GM10248 (cell line): ENCODE measurements at regions not wholly inside any gene's neighbourhood (a gene's known extent, or its start where the extent isn't known, plus 50 kb on each side); places are given as distances from the start of the nearest gene placed in this dataset.

Experiments
- CTCF ChIA-PET: fragments of 300-600 bp; sonication (Branson Sonifier 250); formaldehyde crosslinking; extraction: SDS; loops from one replicate; lab custom pipeline; 2021; ENCODE audit warnings: antibody characterized with exemption; lab: Yijun Ruan, JAX
- POLR2A ChIA-PET: fragments of 350-650 bp; sonication (Branson Sonifier 250); formaldehyde crosslinking; extraction: SDS; loops from one replicate; lab custom pipeline; 2020; ENCODE audit warnings: antibody characterized with exemption; lab: Yijun Ruan, JAX
- DNase-seq: peaks from one replicate; pipeline ENCODE4 v3.0.0; 2012; ENCODE audit errors: extremely low spot score
- TF ChIP-seq, protein P1 (sequence below): IDR thresholded peaks from 2 replicates; pipeline ENCODE4 v1.5.1; 2012; ENCODE audit warnings: mild to moderate bottlenecking, low read depth; ENCODE audit errors: extremely low read depth, missing control alignments, control extremely low read depth

DNA sequence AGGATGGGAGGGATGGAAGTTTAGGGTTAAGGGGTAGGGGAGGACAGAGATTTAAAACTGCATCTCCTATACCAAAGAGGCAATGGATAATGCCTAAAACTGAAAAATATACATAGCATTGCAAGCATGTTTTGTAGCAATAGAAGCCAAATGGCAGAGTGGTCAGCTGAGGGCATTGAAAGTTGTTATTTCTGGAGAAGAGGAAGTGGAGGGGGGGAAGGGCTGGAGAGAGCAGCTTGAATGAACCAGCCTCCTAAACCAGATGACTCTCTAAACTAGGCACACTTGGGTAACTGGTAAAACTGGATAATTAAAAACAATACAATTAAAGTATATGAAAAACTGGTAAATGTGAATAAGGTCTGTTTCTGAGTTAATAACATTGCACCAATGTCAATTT lies 70.3 kb upstream of the TP53I11 start:
- CTCF ChIA-PET: no interaction called here
- TF ChIP-seq, protein P1, sequence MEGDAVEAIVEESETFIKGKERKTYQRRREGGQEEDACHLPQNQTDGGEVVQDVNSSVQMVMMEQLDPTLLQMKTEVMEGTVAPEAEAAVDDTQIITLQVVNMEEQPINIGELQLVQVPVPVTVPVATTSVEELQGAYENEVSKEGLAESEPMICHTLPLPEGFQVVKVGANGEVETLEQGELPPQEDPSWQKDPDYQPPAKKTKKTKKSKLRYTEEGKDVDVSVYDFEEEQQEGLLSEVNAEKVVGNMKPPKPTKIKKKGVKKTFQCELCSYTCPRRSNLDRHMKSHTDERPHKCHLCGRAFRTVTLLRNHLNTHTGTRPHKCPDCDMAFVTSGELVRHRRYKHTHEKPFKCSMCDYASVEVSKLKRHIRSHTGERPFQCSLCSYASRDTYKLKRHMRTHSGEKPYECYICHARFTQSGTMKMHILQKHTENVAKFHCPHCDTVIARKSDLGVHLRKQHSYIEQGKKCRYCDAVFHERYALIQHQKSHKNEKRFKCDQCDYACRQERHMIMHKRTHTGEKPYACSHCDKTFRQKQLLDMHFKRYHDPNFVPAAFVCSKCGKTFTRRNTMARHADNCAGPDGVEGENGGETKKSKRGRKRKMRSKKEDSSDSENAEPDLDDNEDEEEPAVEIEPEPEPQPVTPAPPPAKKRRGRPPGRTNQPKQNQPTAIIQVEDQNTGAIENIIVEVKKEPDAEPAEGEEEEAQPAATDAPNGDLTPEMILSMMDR: no peak
- DNase-seq: no peak
- POLR2A ChIA-PET: no interaction called here

DNA sequence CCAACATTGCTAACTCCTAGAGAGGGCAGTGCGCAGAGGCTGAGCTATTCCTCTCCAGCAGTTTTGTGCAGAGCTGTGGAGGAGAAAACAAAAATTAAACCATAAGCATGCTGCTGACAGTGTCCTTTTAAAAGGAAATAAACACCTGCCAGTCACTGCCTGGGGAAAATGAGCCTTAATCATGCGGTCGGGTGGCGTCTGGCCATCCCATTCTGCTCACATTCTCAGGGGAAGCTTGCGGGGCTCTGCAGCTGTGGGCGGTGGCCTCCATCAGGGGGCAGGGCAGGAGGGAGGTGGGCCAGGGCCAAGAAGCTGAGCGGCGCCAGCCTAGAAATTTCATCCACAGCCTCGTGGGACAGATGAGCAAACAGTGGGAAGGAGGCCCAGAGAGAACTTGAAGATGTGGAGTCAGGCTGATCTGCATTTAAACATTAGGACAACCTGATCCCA lies 71.0 kb upstream of the TP53I11 start:
- DNase-seq: no peak
- TF ChIP-seq, protein P1: no peak
- CTCF ChIA-PET: no interaction called here
- POLR2A ChIA-PET: no interaction called here

DNA sequence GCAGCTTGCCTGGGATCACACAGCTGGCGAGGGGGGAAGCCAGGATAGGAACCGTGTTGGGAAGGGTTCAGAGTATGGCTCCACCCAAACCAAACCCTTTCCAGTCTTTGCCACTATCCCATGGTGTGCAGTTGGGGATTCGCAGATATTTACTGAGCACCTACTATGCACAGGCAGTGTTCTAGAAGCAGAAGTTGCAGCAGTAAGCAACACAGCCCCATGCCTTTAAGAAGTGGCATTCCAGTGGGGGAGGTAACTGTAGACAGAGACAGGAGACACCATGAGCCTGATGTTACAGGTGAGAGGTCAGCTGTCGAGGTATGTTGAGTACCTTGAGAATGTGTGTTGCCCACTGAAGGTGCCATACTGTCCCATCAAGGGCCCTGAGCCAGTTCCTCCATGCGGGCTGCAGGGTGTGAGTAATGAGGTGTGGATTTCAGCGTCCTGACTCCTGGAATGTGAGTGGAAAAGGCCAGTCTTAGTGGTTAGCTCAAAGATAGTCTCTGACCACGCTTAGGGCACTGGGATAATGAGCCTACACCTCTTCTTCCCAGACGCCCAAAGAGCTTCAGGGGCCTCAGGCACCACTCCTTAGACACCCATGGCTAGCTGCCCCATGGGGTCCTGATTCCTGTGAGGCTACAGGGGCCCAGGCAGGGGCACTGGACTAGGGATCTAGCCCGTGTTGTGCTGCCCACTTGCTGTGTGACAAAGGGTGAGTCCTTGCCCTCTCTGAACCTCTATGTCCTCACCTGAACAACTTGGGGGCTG lies 71.8 kb upstream of the TP53I11 start:
- CTCF ChIA-PET: interaction anchor here (0.6 kb wide), 1 partner anchor 9 kb away, joined by 4 read pairs; no protein-coding TSS in a partner anchor
- no peak for DNase-seq
- POLR2A ChIA-PET: no interaction called here
- TF ChIP-seq, protein P1: no peak

DNA sequence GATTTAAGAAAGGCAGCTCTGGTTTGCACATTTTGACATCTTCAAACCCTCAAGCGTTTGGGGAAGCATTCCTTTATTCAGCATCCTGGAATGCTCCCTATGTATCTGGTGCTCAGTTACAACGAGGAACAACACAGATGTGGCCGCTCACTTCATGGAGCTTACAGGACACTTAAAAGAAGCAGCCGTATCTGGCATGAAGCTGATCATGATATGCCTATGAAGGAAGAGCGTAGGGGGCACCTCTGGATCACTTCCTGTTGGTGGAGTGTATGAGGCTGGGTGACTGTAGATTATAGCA lies 72.3 kb upstream of the TP53I11 start:
- CTCF ChIA-PET: interaction anchor here (0.6 kb wide), 1 partner anchor 8 kb away, joined by 4 read pairs; no protein-coding TSS in a partner anchor
- no peak for DNase-seq
- POLR2A ChIA-PET: no interaction called here
- TF ChIP-seq, protein P1: no peak

DNA sequence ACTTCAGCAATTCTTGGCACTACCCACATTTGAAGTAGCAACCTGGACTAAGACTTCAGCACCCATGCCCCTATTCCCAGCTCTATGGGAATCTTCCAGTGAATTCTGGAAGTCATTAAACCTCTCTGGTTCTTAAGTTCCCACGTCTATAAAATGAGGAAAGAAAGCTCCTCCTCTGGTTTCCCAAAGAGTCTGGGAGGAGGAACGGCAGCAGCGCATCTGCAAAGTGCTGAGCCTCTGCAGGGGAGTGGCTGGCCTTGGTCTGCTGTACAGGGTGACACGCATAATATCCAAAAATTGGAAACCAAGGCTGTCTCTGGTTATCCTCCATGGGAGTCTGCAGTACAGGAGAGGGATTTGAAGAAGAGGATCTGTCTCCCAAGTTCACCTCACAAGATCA lies 73.6 kb upstream of the TP53I11 start:
- POLR2A ChIA-PET: no interaction called here
- TF ChIP-seq, protein P1: no peak
- no peak for DNase-seq
- CTCF ChIA-PET: no interaction called here

DNA sequence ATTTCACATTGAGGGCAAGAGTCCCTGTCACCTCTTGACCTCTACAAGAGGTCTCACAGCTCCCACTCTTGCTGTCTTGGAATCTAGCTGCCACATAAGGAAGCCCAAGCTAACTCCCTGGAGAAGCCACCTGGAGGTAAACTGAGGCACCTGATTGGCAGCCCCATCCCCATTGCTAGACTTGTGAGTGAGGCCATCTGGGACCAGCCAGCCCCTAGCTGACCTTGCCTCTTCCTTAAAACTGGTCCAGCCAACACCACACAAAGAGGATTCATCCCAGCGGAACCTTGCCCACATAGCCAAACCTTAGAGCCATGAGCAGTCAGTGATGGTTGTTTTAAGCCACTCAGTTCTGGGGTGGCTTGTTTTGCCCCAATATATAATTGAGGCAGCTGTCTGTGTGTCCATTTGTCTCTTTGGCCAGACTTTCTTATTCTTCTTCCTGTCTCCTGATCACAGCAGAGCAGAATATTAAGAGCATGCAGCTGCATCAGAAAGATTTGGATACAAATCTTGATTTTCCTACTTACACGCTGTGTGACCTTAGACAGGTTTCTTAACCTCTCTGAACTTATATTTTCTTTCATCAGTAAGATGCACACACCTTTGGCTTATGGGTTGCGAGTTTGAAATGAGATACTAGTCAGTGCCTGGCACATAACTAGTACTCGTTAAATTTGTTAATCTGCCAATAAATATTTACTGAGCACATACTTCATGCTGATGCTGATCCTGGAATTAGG lies 74.3 kb upstream of the TP53I11 start:
- ChIA-PET CTCF (no interaction called here), POLR2A (no interaction called here)
- DNase-seq: no peak
- TF ChIP-seq, protein P1: no peak
